ENCODE measurements at regions not wholly inside any gene's neighbourhood (a gene's known extent, or its start where the extent isn't known, plus 50 kb on each side); places are given as distances from the start of the nearest gene placed in this dataset.

DNA sequence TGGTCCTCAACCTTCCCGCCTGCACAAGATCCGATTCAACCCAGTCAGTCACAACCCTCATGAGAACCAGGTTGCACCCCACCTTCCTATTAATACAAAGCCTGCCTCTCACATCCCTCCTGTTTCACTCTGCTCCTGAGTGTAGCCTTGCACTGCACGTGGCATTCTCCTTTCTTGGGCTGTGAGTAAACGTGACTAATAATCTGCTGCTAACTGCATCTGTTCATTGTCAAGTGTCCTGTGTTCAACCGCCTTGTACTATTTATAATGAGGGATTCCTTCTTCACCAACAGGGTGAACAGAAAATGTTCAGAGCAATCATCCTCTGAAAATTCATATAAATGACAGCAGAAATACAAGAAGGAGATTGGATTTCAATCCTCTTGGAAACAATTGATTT lies 1608.2 kb downstream of the SLITRK5 start:
- no peak for DNase-seq (ENCODE audit: extremely low read depth in 1 of 2, low read depth in 1 of 2)

DNA sequence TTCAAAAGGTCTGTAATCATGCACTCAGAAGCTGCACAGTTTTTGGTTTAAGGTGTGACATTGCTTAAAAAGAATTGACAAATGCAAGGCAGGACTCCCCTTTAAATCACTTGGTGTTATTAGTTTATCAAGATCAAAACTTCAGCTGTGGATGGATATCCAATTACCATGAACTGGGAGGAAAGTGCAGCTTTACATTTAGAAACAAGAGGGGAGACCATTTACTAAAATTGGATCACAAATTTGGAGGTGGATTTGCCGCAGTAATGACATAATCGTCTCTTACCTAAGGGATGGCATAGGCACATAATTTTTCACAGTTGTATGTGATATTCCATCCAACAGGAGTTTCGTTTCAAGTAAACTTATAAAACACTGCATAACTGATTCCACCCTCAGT lies 1610.2 kb downstream of the SLITRK5 start:
- no peak for DNase-seq (ENCODE audit: extremely low read depth in 1 of 2, low read depth in 1 of 2)

DNA sequence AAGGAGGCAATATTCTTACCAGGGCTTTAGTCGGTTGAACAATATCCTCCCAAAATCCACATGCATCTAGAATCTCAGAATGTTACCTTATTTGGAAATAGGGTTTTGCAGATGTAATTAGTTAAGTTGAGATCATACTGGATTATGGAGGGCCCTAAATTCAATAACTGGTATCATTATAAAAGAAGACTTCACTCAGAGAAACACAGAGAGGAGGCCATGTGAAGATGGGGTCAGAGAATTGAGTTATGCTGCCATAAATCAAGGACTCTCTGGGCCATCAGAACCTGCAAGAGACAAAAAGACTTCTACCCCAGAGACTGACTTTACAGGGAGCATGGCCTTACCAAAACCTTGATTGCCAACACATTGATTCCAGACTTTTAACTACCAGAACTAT lies 1611.1 kb downstream of the SLITRK5 start:
- DNase-seq (ENCODE audit: extremely low read depth in 1 of 2, low read depth in 1 of 2): no peak

DNA sequence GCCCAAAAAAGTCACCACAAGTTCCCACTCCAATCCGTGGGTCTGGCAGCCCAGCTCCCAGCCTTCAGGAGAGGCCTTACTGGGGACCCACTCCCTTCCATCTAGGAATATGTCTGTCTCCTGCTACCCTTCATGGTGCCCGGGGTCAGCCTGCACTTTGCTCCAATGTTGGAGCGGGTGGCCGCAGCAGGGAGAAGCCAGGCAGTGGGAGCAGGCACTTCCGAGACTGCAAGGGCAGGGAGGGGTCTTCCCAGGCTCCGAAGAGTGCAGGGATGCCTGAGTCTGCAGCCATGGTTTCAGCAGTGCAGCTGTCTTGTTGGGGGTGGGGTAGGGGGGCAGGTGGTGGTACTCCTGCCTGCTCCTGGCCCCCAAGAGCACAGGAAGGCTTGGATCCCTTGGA lies 1616.2 kb downstream of the SLITRK5 start:
- no peak for DNase-seq (ENCODE audit: extremely low read depth in 1 of 2, low read depth in 1 of 2)

DNA sequence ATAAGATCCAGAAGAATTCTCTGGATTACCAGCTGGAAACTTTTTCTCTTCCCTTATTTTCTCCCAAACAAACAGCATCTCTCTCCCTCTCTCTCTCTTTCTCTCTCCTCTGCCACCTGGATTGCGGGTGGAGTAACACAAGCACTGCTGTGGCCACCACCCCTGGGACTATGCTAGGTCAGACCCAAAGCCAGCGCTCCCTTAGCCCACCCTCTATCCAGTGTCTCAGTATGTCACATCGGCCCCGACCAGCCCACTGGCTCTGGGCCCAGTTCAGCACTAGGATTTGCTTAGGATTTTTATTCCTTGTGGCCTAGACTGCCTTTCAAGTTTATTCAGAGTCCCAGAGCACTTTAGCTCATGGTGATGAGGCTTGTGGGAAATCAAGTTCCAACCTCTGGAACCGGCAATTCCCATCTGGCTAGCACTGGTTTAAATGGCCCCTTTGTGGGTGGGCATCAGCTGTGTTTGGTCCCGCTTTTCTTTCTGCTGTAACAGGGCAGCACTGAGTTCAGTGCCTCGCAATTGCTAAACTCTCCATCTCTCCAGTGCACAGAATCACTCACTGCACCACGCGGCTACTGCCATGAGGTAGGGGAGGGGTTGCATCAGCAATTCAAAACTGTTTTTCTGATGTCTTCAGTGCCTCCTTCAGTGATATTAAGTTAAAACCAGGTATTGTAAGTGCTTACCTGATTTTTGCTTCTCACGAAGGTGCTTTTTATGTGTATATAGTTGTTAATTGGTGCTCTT lies 1623.1 kb downstream of the SLITRK5 start:
- DNase-seq (ENCODE audit: extremely low read depth in 1 of 2, low read depth in 1 of 2): no peak

DNA sequence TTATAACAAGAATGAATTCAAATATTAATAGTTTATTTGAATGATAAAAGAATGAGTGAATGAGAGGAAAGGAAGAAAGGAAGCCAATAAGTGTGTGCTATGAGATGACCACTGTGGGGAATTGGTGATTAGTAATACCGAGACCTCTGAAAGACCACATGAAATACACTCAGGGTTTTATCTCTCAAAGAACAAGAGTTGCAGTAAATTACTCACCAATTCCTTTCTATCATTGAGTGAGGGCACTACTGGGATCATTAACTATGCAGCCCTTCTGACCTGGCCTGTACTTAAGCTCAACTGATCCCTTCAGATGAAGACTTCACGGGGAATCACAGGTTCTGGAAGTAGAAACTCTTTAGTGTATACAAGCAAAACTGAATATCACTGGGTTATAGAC lies 1636.1 kb downstream of the SLITRK5 start:
- DNase-seq (ENCODE audit: extremely low read depth in 1 of 2, low read depth in 1 of 2): no peak

DNA sequence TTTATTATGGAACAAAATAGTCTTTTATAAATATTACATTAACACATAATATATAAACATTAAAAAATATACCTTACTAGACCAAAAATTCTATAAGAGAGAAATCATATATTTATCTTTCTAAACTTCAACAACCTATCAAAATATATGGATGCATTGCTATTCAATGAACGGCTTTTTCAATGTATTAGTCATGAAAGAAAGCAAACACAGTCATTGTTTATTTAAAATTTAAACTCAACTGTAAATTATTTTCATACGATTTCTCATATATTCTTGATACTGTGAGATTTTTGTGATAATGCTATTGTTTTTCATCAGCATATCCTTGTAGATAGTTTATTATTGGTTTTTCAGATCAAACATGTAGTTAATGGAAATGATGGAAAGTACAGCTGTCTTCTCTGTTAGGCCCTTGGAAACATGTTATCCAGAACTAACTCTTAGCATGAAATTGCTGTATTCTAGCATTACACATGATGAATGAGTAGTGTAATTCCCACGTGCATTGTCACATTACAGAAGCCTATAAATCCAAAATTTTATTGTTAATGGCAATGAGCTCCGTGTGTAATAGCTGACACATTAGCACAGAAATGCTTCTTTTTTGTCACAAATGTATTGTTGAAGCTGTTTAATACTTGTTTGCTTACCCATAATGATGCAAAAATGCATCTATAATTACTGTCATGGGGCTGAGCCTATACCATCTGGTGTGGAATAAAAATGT lies 1639.9 kb downstream of the SLITRK5 start:
- DNase-seq (ENCODE audit: extremely low read depth in 1 of 2, low read depth in 1 of 2): no peak

DNA sequence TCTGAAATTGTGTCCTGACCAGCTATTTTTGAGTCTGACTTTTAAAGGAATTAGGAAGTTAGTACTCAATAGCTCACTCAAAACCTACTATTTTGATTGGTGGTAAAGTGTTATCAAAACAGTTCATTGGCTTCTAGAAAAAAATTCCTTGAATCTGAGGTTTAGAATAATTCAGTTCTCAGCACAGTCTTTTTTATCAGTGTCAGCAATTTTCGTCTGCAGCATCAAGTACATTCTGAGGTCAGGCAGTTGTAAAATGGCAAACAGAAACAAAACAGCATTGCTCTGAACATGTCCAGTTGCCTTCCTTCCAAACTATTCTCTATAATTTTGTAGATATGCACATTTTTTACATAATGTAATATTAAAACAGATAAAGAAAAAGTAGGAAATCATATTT lies 1644.1 kb downstream of the SLITRK5 start:
- DNase-seq (ENCODE audit: extremely low read depth in 1 of 2, low read depth in 1 of 2): no peak

DNA sequence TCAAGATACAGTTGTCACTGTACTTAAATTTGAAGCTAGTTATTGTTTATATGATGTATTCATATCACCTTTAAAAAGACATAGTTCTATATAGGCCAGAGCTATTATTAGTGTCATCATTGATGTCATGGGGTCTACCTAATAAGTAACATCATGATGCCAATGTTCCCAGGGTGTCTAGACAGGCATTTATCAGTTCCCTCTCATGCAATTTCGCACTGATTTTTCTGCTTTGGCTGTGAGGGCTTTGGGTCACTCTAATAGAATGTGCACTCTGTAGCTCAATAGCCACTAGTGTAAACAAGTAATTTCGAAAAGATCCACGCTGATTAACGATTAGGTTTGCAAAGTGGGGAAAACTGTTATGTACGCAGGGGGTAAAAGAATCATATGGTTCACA lies 1651.3 kb downstream of the SLITRK5 start:
- DNase-seq (ENCODE audit: extremely low read depth in 1 of 2, low read depth in 1 of 2): no peak

DNA sequence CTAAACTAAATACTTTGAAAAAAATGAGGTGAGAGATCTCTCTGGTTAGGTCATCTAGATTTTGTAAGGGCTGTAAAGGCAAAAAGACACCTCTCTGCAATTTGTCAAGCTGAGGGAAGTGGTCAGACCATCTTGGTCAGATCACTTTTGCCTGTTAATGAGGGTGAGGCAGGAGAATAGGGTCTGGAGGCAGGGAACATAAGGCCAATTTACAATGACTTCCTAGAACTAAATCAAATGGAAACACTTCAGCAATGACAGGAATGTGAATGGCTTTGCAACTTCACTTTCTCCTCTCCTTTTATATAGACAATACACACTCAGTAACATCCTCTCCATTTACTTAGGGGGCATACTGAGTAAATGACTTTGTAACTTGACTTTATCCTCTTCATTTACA lies 1653.4 kb downstream of the SLITRK5 start:
- DNase-seq (ENCODE audit: extremely low read depth in 1 of 2, low read depth in 1 of 2): no peak

DNA sequence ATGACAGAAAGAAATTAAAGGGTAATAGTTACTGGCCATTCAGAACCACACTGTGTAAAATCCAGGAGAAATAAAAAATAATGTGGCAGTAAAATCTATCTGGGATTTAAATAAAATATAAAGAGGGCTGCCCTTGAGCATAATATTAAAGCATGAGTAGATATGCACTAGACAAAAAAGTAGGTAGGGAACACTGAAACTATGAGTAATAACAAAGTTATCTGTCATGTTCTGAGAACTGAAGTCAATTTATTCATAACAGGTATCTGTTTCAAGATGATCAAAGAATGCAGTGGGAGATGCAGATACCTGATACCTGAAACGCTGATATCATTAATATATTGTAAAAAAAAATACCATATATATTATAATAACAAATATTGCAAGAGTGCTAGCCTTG lies 1672.0 kb downstream of the SLITRK5 start:
- no peak for DNase-seq (ENCODE audit: extremely low read depth in 1 of 2, low read depth in 1 of 2)

DNA sequence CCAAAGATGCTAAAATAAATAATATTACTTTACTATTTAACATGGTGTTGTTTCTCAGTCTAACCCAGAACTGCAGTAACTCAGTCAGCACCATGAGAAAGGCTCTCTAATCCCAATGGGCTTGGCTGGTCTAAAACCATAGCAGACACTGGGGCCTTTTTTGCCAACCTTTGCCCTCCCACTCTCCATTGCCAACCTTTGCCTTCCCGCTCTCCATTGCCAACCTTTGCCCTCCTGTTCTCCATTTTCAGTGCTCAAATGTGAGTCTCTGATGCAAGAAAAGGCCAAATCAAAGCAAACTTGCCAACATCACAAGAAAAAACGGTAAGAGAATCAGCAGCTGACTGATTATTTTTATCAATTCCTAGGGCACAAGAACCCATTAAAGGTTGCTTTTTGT lies 1681.2 kb downstream of the SLITRK5 start:
- no peak for DNase-seq (ENCODE audit: extremely low read depth in 1 of 2, low read depth in 1 of 2)

DNA sequence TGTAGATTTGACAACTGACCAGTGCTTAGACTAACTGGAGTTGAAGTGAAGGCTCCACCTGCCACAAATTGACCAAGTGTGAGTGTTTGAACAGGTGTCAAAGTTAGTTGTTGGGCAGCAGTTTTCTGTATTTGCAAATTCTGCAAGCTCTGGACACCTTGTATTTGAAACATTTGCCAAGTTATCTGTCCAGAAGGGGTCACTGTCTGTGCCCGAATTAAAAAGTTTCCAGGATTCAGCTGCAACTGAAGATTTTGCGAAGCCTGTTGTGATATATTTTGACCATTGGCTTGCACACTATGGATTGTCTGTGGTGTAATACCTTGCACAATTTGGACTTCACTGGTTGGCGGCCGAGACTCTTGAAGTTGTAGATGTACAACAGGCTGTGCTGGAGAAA lies 1690.7 kb downstream of the SLITRK5 start:
- no peak for DNase-seq (ENCODE audit: extremely low read depth in 1 of 2, low read depth in 1 of 2)

DNA sequence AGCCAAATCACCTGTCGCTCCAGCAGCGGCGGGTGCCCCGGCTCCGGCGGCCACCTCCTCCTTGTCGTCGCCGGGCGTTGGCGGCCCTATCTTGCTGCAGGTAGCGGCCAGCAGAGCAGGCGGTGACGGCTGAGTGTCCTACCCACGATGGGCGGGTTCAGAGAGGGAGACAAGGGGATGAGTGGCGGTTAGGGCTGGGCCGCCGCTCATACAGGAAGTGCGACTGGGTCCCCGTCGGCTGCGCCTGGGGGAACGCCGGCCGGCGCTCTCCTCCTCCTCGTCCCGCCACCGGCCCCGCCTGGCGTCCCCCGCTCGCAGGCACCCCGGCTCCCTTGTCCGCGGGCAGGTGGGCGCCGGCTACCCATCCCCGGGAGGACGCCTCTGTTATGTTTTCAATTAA lies 1692.0 kb downstream of the SLITRK5 start:
- DNase-seq (ENCODE audit: extremely low read depth in 1 of 2, low read depth in 1 of 2): no peak

DNA sequence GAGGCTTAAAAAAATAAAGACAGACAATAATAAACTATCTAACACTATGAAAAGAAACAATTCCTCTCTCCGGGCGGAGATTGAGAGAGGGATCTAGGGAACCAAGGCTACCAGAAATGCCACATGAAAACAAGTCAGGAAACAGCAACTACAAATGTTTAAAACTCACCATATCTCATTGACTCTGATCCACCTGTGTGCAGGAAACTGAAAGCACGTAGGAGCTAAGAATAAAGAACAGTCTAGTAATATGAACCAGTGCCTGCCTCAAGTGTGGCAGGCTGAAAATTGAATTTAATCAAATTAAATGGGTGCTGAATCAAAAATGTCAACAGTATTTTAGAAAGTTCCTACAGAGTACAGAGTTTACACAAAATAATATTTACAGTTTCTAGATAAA lies 1701.0 kb downstream of the SLITRK5 start:
- DNase-seq (ENCODE audit: extremely low read depth in 1 of 2, low read depth in 1 of 2): no peak

DNA sequence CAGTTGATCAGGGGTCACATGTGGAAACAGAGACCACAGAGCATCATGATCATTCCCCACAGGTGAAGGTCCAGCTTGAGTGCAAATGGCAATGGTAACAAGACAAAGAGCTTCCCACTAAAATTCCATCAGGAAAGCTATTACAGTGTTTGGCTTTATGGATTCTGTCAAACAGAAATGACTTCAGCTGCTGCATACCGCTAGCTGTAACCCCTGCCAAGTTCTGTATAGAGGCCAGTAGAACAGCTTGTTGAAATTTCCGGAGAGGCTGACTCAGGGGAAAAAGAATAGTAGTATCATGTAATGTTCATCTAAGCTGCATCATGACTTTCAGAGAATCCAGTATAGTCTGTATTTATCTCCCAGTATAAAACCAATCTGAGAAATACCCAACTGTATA lies 1704.7 kb downstream of the SLITRK5 start:
- no peak for DNase-seq (ENCODE audit: extremely low read depth in 1 of 2, low read depth in 1 of 2)

DNA sequence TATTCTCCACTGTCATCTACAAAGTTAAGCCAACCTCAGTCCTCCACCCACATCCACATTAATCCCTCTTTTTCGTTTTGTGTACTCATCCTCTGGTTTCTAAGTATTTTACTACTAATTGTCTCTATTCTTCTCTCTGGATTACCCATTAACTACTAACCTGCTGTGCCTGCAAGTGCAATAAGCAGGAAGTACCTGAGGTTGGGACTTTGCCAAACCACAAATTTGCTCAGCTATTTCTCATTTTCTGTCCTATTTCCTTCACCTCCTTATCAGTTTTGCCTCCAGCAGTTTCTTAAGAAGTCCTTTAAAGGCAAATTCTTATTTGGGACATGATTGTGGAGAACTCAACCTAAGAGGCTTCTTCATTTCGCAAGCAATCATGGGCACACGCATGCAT lies 1708.9 kb downstream of the SLITRK5 start:
- DNase-seq (ENCODE audit: extremely low read depth in 1 of 2, low read depth in 1 of 2): no peak

DNA sequence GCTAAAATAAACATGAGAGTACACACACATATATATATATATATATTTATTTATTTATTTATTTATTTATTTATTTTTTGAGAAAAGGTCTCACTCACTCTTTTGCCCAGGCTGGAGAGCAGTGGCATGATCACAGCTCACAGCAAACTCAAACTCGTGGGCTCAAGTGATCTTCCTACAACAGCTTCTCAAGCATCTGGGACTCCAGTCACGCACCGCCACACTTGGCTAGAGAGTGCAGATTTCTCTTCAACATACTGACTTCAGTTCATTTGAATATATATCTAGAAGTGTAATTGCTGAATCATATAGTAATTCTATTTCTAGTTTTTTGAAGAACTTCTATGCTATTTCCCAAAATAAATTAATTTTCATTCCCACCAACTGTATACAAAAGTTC lies 1711.8 kb downstream of the SLITRK5 start:
- DNase-seq (ENCODE audit: extremely low read depth in 1 of 2, low read depth in 1 of 2): no peak

DNA sequence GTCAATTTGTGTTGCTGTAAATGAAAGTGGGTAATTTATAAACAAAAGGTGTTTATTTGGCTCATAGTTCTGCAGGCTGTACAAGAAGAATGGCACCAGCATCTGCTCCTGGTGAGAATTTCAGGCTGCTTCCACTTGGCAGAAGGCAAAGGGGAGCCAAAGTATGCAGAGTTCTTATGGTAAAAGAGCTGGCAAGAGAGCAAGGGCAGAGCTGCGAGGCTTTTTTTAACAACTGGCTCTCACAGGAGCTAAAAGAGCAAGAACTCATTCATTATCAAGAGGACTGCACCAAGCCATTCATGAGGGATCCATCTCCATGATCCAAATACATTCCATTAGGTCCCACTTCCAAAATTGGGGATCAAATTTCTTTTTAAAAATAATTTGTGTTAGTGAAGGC lies 1712.7 kb downstream of the SLITRK5 start:
- DNase-seq (ENCODE audit: extremely low read depth in 1 of 2, low read depth in 1 of 2): no peak

DNA sequence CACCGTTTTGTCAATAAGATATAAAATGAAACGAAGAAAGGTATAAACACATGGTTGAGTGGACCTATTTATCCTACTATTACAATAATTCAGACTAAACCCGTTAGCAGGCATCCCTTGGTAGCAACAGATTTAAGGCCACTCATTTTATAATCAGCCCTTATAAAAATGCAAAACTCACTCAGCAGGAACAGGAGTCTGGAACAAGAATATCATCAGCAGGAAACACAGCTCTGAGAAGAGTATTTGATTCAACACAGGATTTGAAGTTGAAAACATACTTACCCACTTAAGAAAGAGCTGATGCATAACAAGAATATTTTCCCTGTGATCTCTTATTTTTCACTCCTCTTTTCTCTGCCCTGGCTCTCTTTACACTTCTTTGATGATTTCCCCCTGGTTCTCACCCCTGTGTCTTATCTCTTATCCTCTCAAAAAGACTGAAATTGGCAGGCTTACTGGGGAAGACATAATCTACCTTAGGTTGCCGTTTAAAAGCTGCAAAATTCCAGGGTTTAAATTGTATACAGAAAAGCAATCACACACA lies 1722.7 kb downstream of the SLITRK5 start:
- DNase-seq (ENCODE audit: extremely low read depth in 1 of 2, low read depth in 1 of 2): no peak

DNA sequence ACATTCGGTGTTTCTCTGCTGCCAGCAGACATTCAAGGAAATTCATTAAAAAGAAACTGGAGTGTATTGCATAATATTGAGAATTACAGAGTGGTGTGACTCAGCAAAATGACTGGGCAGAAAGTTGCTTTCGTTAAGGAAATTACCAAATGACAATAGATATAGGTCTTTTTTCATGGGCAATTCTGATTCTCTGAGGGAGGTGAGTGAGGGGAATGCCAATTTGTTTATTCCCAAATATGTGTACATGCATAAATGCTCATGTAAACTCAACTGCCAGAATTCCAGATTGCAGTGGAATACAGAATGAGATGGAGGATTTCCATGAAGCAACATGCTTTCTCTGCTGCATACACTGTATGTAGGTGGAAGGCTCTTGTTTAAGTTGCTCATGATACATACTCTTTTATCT lies 1730.1 kb downstream of the SLITRK5 start:
- no peak for DNase-seq (ENCODE audit: extremely low read depth in 1 of 2, low read depth in 1 of 2)

DNA sequence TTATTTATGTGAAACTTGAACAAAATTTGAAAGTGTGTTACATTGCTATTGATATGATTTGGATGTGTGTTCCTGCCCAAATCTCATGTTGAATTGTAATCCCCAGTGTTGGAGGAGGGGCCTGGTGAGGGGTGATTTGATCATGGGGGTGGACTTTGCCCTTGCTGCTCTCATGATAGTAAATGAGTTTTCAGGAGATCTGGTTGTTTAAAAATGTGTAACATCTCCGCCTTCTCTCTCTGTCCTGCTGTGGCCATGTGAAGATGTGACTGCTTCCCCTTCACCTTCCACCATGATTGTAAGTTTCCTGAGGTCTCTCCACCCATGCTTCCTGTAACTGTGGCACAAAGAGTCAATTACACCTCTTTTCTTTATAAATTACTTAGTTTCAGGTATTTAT lies 1731.0 kb downstream of the SLITRK5 start:
- DNase-seq (ENCODE audit: extremely low read depth in 1 of 2, low read depth in 1 of 2): no peak
